ENCODE measurements at regions not wholly inside any gene's neighbourhood (a gene's known extent, or its start where the extent isn't known, plus 50 kb on each side); places are given as distances from the start of the nearest gene placed in this dataset.

GRCh38 chr13:87080100-87080779, 590.9 kb upstream of the SLITRK5 start:
- 92% methylated on average over 27 of the region's 27 CpGs for WGBS, 2 donors

DNA sequence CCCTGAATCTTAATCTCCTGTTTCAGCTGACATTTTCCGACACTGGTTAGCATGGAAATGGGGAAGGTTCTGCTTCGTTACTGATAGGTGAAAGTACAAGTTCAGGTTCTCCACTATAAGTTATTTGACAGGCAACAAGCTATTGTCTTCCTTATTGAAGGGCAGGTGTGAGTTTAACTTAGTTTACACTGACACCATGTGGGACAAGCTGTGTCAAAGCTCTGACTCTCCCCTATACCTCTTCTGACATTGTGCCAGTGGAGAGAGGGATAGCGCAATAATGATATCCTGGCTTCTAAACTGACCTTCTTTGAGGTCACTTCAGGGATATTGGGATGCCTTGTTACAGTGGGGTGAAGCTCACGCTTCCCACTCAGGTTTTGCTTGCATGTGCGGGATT, 587.0 kb upstream of the SLITRK5 start:
- WGBS, 2 donors: 91% methylated on average over 5 of the region's 5 CpGs
- Histone ChIP-seq H3K27ac (no peak overlapping the region), H3K4me3 (no peak overlapping the region), H3K27me3 (no peaks in the 10 kb centered on the region), H3K36me3 (no peaks in the 10 kb centered on the region), H3K9me3 (peaks cover 0 to 13% (median 0%) of the 10 kb centered on the region in 11 donors), H3K4me1 (no peaks in the 10 kb centered on the region)
- no peak for ATAC-seq
- intact Hi-C loops (cut with DNase I): no loop called here
- TF ChIP-seq, protein P1, sequence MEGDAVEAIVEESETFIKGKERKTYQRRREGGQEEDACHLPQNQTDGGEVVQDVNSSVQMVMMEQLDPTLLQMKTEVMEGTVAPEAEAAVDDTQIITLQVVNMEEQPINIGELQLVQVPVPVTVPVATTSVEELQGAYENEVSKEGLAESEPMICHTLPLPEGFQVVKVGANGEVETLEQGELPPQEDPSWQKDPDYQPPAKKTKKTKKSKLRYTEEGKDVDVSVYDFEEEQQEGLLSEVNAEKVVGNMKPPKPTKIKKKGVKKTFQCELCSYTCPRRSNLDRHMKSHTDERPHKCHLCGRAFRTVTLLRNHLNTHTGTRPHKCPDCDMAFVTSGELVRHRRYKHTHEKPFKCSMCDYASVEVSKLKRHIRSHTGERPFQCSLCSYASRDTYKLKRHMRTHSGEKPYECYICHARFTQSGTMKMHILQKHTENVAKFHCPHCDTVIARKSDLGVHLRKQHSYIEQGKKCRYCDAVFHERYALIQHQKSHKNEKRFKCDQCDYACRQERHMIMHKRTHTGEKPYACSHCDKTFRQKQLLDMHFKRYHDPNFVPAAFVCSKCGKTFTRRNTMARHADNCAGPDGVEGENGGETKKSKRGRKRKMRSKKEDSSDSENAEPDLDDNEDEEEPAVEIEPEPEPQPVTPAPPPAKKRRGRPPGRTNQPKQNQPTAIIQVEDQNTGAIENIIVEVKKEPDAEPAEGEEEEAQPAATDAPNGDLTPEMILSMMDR (IDR thresholded peaks at IDR 0.05): no peak
- DNase-seq: no peak

More at GRCh38 chr13:87080100-87080779, 590.9 kb upstream of the SLITRK5 start:
- ATAC-seq: no peak
- Histone ChIP-seq H3K27me3 (no peaks in the 10 kb centered on the region), H3K36me3 (no peaks in the 10 kb centered on the region), H3K27ac (no peak overlapping the region), H3K4me1 (no peaks in the 10 kb centered on the region), H3K4me3 (no peak overlapping the region), H3K9me3 (peaks cover 0 to 13% (median 0%) of the 10 kb centered on the region in 11 donors)
- TF ChIP-seq, protein P1 (IDR thresholded peaks at IDR 0.05): no peak
- DNase-seq: no peak
- intact Hi-C loops (cut with DNase I): no loop called here

GRCh38 chr13:87087741-87088140, 583.4 kb upstream of the SLITRK5 start:
- ATAC-seq (no peak), DNase-seq (no peak)
- TF ChIP-seq, protein P1 (IDR thresholded peaks at IDR 0.05): no peak
- intact Hi-C loops (cut with DNase I): no loop called here
- Histone ChIP-seq H3K36me3 (no peaks in the 10 kb centered on the region), H3K27me3 (no peaks in the 10 kb centered on the region), H3K4me1 (no peaks in the 10 kb centered on the region), H3K4me3 (no peak overlapping the region), H3K27ac (no peak overlapping the region), H3K9me3 (peaks cover 0 to 4% (median 0%) of the 10 kb centered on the region in 11 donors)
- WGBS, 2 donors: 72 to 80% methylated on average over 2 of the region's 2 CpGs

DNA sequence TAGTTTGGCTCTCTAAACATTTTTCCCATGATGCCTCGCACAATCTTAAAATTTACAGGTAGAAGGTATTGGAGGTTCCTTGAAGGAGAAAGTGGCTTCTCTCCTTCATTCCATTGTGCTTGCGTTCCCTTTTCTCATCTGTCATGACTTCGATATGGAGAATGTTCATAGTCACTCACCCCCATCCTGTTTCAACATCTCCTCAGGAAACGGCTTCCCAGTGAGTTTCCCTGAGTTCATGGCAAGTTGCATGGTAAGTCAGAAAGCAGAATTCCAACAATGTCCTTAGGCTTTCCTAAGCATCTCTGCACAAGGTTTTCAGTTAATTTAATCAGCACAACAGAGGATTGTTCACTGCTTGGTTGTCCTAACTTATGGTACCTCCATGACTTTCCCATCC, 581.8 kb upstream of the SLITRK5 start:
- H3K9me3 ChIP-seq: peaks cover 0 to 4% (median 0%) of the 10 kb centered on the region in 11 donors
- no peaks in the 10 kb centered on the region for H3K4me1 ChIP-seq
- TF ChIP-seq, protein P1 (IDR thresholded peaks at IDR 0.05): no peak
- H3K27me3 ChIP-seq: no peaks in the 10 kb centered on the region
- no peak for DNase-seq
- no peak overlapping the region for H3K4me3 ChIP-seq
- intact Hi-C loops (cut with DNase I): no loop called here
- WGBS, 2 donors: 82% methylated on average over 4 of the region's 4 CpGs
- no peak overlapping the region for H3K27ac ChIP-seq
- ATAC-seq: no peak
- H3K36me3 ChIP-seq: no peaks in the 10 kb centered on the region
